Esophagus muscularis mucosa (tissue), 3 donors: ENCODE measurements at regions not wholly inside any gene's neighbourhood (a gene's known extent, or its start where the extent isn't known, plus 50 kb on each side); places are given as distances from the start of the nearest gene placed in this dataset.

ENCODE experiments used
- POLR2A ChIP-seq: fragments of 450-650 bp; IDR thresholded peaks from one replicate; pipeline ENCODE4 v1.6.1; 2017; ENCODE audit warnings: antibody characterized with exemption, moderate library complexity, mild to moderate bottlenecking, low read depth
- POLR2AphosphoS5 ChIP-seq, 2 donors: sonication (generic); formaldehyde crosslinking; IDR thresholded peaks; one replicate each; pipeline ENCODE4 v1.6.1; 2017; ENCODE audit warnings: antibody characterized with exemption in 2 of 2
- TF ChIP-seq, protein P1 (sequence below), 3 experiments: fragments of 200-600 bp in 2 of 3; fragments of 450-650 bp in 1 of 3; sonication (generic) in 2 of 3; IDR thresholded peaks; one replicate each; pipeline ENCODE4 v1.5.1; 2017 to 2019; ENCODE audit warnings: antibody characterized with exemption in 3 of 3, mild to moderate bottlenecking in 2 of 3, moderate library complexity in 1 of 3

DNA sequence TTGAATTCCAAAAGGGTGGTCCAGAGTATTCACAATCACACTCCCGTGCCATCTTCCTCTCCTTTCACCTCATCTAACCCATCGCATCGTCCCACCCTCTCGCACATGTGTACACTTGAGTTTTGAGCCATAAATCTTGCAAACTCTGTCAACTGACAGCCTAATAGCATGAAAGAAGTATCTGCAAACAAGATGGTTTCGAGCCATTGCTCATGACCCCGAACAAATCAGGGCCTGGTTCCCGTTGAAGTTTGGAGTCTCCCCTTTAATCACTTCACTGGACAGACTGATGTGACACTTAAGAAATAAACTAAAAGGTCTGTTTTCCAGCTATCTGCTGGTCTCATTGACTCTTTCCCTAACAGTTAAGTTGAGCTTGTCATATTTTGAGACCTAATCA, 223.6 kb upstream of the SOX5 start:
- TF ChIP-seq POLR2AphosphoS5 (IDR thresholded peaks at IDR 0.05): no peak
- TF ChIP-seq, protein P1, sequence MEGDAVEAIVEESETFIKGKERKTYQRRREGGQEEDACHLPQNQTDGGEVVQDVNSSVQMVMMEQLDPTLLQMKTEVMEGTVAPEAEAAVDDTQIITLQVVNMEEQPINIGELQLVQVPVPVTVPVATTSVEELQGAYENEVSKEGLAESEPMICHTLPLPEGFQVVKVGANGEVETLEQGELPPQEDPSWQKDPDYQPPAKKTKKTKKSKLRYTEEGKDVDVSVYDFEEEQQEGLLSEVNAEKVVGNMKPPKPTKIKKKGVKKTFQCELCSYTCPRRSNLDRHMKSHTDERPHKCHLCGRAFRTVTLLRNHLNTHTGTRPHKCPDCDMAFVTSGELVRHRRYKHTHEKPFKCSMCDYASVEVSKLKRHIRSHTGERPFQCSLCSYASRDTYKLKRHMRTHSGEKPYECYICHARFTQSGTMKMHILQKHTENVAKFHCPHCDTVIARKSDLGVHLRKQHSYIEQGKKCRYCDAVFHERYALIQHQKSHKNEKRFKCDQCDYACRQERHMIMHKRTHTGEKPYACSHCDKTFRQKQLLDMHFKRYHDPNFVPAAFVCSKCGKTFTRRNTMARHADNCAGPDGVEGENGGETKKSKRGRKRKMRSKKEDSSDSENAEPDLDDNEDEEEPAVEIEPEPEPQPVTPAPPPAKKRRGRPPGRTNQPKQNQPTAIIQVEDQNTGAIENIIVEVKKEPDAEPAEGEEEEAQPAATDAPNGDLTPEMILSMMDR (IDR thresholded peaks at IDR 0.05): no peak
- no peak for TF ChIP-seq POLR2A
